ENCODE measurements at regions not wholly inside any gene's neighbourhood (a gene's known extent, or its start where the extent isn't known, plus 50 kb on each side); places are given as distances from the start of the nearest gene placed in this dataset.

DNA sequence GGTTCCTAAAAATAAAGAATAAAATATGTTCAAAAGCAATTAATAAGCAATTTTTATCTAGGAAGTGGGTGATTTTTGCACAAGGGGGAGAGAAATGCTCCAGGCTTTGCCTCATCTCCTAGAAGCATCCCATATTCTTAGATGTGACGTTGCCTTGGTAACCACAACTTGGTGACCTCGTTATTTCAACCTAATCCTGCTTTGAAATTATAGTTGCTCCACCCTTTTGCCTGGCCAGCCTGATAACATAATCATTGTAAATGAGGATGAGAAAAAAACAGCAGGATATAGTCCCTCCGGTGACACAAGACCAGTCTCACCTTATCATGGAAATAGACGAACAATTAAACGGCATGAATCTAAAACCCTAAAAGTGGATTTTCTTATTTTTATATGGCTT lies 194.4 kb downstream of the QDPR start:
- TF ChIP-seq JUNB (IDR thresholded peaks at IDR 0.05; ENCODE audit: unreplicated experiment) (no peak), EZH2phosphoT487 (IDR thresholded peaks at IDR 0.05; ENCODE audit: unreplicated experiment) (no peak)

Measured in GM23338 (cell line).